Lower leg skin (tissue), 4 donors: ENCODE measurements at regions not wholly inside any gene's neighbourhood (a gene's known extent, or its start where the extent isn't known, plus 50 kb on each side); places are given as distances from the start of the nearest gene placed in this dataset.
"Not testable (repeated sequence)": the region's sequence is repeated elsewhere in the genome, so short reads cannot be mapped to it uniquely, and the experiment has no call there.

Experiments
- DNase-seq, 2 donors: peaks; one replicate each; pipeline ENCODE4 v3.0.0-alpha.2; 2019; ENCODE audit warnings: low spot score in 2 of 2
- H3K4me3 ChIP-seq: fragments of 200-600 bp; sonication (generic); 2 replicates; pipeline ENCODE4 v1.5.1; 2017; ENCODE audit warnings: mild to moderate bottlenecking, low read depth; ENCODE audit not compliant: poor library complexity, severe bottlenecking
- POLR2A ChIP-seq, 2 donors: fragments of 450-650 bp; IDR thresholded peaks; one replicate each; pipeline ENCODE4 v1.6.1; 2016 to 2017; ENCODE audit warnings: antibody characterized with exemption in 2 of 2, mild to moderate bottlenecking in 1 of 2, moderate library complexity in 1 of 2
- WGBS, 2 donors: methylation state at CpG; one replicate each; pipeline ENCODE4 v1.1.5; 2018; 5-methylcytosine and 5-hydroxymethylcytosine counted together
- intact Hi-C: fragments of 100-400 bp; cut with DNase I; formaldehyde crosslinking; loops from one replicate; pipeline ENCODE4 v1.15.0; 2023; ENCODE audit warnings: low total_unique reads
- TF ChIP-seq, protein P1 (sequence below), 3 donors: fragments of 450-650 bp; IDR thresholded peaks; one replicate each; pipeline ENCODE4 v1.5.1; 2016; ENCODE audit warnings: antibody characterized with exemption in 3 of 3, mild to moderate bottlenecking in 3 of 3, moderate library complexity in 2 of 3

DNA sequence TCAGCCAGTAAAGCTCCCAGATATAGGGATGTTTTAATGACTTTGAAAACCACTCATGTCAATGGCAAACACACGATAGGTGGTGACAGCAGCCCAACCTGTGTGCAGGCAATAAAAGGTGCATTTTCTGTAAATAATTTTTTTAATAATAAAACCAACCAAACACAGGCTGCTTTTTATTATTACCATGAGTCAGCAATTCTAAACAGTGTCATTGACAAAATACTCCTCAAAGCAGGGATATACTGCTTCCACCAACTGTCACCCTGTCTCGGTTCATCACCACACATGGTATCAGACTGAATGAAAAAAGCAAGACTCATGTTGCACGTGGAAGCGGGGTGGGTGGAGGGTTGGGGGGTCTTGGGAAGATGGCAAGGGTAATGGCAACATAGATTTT lies 195.9 kb downstream of the ANKRD60 start:
- no peak for TF ChIP-seq POLR2A (IDR thresholded peaks at IDR 0.05)
- TF ChIP-seq, protein P1, sequence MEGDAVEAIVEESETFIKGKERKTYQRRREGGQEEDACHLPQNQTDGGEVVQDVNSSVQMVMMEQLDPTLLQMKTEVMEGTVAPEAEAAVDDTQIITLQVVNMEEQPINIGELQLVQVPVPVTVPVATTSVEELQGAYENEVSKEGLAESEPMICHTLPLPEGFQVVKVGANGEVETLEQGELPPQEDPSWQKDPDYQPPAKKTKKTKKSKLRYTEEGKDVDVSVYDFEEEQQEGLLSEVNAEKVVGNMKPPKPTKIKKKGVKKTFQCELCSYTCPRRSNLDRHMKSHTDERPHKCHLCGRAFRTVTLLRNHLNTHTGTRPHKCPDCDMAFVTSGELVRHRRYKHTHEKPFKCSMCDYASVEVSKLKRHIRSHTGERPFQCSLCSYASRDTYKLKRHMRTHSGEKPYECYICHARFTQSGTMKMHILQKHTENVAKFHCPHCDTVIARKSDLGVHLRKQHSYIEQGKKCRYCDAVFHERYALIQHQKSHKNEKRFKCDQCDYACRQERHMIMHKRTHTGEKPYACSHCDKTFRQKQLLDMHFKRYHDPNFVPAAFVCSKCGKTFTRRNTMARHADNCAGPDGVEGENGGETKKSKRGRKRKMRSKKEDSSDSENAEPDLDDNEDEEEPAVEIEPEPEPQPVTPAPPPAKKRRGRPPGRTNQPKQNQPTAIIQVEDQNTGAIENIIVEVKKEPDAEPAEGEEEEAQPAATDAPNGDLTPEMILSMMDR (IDR thresholded peaks at IDR 0.05) = no peak
- H3K4me3 ChIP-seq = no peak overlapping the region
- intact Hi-C loops = no loop called here
- DNase-seq = peak in 1 of 2 donors; percentile 7
- 89% methylated on average over 4 of the region's 4 CpGs for WGBS, 2 donors

DNA sequence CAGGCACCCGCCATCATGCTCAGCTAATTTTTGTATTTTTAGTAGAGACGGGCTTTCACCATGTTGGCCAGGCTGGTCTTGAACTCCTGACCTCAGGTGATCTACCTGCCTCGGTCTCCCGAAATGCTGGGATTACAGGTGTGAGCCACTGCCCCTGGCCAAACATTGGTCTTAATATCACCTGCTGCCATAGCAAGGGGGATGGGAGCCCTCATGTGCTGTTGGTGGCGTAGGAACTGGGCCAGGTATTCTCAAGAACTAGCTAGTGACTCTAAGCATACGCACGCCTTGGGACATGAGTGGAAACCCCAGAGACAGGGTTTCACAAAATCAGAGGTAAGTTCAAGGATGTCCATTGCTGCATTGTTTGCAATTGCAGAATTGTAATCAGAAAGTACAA lies 197.1 kb downstream of the ANKRD60 start:
- peak in 1 of 2 donors; percentile 36 for DNase-seq
- H3K4me3 ChIP-seq, intact Hi-C loops: not testable (repeated sequence)
- 87 to 96% methylated on average over 7 of the region's 7 CpGs for WGBS, 2 donors

DNA sequence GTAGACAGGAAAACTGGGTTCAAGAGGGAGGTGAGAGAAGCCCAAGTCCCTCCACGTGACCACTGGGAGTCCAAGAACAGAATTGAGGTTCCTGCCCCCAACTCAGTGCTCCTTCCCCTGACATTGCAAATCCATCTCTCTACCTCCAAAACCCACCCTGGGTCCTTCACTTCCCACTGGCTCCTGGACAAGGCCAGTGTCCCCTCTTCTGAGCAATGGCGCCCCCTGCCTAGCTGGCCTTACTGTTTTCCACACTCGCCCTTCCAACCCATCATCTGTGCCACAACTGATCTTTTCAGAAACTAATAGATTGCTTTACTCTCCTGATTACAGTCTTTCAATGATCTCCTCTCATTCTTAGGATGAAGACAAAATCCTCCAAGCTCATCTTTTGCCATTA lies 200.3 kb downstream of the ANKRD60 start:
- H3K4me3 ChIP-seq = no peak overlapping the region
- DNase-seq = peak in 1 of 2 donors; percentile 68
- TF ChIP-seq POLR2A (IDR thresholded peaks at IDR 0.05) = no peak
- TF ChIP-seq, protein P1 (IDR thresholded peaks at IDR 0.05) = no peak
- intact Hi-C loops = no loop called here
- WGBS, 2 donors = 78 to 86% methylated on average over 3 of the region's 3 CpGs

DNA sequence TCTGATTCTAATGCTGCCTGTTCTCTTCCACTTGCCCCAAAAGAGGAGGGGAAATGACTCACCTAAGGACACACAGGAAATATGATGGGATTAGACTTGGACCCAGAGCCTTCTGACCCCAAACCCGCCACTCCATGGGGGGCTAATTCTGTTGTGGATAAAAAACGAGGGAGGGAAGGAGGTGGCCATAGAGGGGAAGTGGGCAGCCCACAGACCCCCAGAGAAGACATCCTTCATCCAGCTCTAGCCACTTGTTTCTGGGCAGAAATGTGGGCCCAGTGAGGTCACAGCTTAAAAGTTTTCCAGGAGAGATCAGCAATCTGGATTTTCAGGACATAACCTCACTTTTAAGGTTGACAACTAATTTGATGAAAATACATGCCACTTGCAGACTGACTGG lies 202.1 kb downstream of the ANKRD60 start:
- intact Hi-C loops = no loop called here
- DNase-seq = peak in 1 of 2 donors; percentile 18
- TF ChIP-seq, protein P1 (IDR thresholded peaks at IDR 0.05) = no peak
- TF ChIP-seq POLR2A (IDR thresholded peaks at IDR 0.05) = no peak
- 75 to 76% methylated on average over 2 of the region's 2 CpGs for WGBS, 2 donors
- H3K4me3 ChIP-seq = no peak overlapping the region

DNA sequence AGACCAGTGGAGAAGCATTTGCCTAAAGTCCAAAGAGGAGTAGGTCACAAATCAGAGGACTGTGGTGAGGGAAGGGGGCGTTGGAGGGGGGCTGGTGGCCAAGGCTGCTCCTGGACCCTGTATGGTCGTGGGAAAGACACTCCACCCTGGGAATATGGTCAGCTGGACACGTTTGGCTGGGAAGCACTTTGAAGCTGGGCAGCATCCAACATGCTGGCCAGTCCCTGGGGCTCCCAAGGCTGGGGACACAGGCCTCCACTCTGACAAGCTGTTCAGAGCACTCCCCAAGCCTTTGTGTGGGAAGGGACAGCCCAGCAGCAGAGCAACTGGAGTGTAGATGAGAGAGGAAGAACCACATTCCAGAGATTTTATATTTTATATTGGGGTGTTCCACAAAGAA lies 203.2 kb downstream of the ANKRD60 start:
- peak in 1 of 2 donors; percentile 82 for DNase-seq
- intact Hi-C loops = no loop called here
- TF ChIP-seq POLR2A (IDR thresholded peaks at IDR 0.05) = no peak
- TF ChIP-seq, protein P1 (IDR thresholded peaks at IDR 0.05) = no peak
- WGBS, 2 donors = 45 to 47% methylated on average over 3 of the region's 3 CpGs
- H3K4me3 ChIP-seq = no peak overlapping the region

DNA sequence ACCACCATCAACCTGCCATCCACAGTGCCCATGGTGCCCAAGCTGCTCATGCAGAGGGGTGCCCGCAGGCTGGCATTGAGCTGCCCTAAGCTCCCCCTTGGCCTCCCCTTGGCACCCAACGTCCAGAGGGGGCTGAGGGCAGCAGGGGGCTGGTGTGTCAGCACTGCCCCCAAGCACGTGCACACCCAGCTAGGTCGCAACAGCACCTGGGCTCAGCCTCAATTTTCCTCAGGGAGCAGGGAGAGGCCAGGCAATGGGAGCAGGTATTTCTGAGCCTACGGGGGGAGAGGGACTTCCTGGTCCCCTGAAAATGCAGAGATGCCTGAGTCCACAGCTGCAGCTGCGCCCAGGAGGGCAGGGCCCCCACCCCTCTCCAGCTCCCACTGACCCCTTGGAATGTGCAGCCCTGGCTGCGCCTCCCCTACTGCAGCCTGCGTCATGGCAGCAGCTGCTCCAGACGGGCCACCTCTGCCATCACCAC lies 204.2 kb downstream of the ANKRD60 start:
- WGBS, 2 donors = 85 to 93% methylated on average over 5 to 9 of the region's 9 CpGs
- DNase-seq = peak in 1 of 2 donors; percentile 73
- TF ChIP-seq, protein P1 (IDR thresholded peaks at IDR 0.05) = no peak
- no peak overlapping the region for H3K4me3 ChIP-seq
- intact Hi-C loops = no loop called here
